ENCODE measurements at regions not wholly inside any gene's neighbourhood (a gene's known extent, or its start where the extent isn't known, plus 50 kb on each side); places are given as distances from the start of the nearest gene placed in this dataset.

GRCh38 chrX:22430701-22431100, 158.0 kb downstream of the CBLL2 start:
- Histone ChIP-seq H3K9me3 (replicated peaks; ENCODE audit: control insufficient read depth, insufficient read depth, low read depth, low read length) (no peaks in the 10 kb centered on the region), H3K27me3 (ENCODE audit: control insufficient read depth in 2 of 2, insufficient read depth in 2 of 2, low read length in 2 of 2) (no peaks in the 10 kb centered on the region), H3K27ac (ENCODE audit: extremely low read depth, low read depth, low read length) (no peak overlapping the region), H3K4me2 (ENCODE audit: insufficient read depth, low read length) (no peak overlapping the region), H3K4me3 (no peak overlapping the region), H3K36me3 (ENCODE audit: control insufficient read depth, insufficient read depth, low read length) (no peaks in the 10 kb centered on the region), H3K9me1 (ENCODE audit: control insufficient read depth, insufficient read depth, low read length) (no peaks in the 10 kb centered on the region), H3K79me2 (ENCODE audit: control insufficient read depth, insufficient read depth, low read length) (no peaks in the 10 kb centered on the region), H2AFZ (ENCODE audit: low read depth, low read length) (no peak overlapping the region), H4K20me1 (replicated peaks; ENCODE audit: control insufficient read depth, insufficient read depth, low read length) (no peaks in the 10 kb centered on the region), H3K4me1 (replicated peaks in 1 of 2; ENCODE audit: control insufficient read depth in 2 of 2, insufficient read depth in 2 of 2, low read length in 2 of 2) (no peaks in the 10 kb centered on the region), H3K9ac (ENCODE audit: insufficient read depth in 1 of 2, low read depth in 2 of 2, low read length in 2 of 2) (no peak overlapping the region)
- ChIA-PET POLR2A (no interaction called here), CTCF (ENCODE audit: low intra/inter-chr PET ratio) (no interaction called here)
- DNase-seq (ENCODE audit: extremely low read depth in 1 of 4, low spot score in 3 of 4) (no peak), ATAC-seq (no peak), FAIRE-seq (no peak)
- in situ Hi-C loops (cut with MboI) = no loop called here
- WGBS (ENCODE audit: insufficient coverage, low coverage, missing lambda C conversion rate) = 0% methylated on average over 5 of the region's 5 CpGs
- BruUV-seq (replicated peaks) = no TSS peak
- intact Hi-C loops (cut with micrococcal nuclease) = no loop called here
- no peak for TF ChIP-seq ZNF280A (IDR thresholded peaks at IDR 0.05; ENCODE audit: low read depth, partially characterized antibody)
- TF ChIP-seq PCBP1 (IDR thresholded peaks at IDR 0.05; ENCODE audit: low read depth, low read length, poor library complexity, severe bottlenecking) = no peak
- no peak for TF ChIP-seq USF1 (CRISPR knock-in tag; IDR thresholded peaks at IDR 0.05)
- no peak for TF ChIP-seq CUX1 (CRISPR knock-in tag; IDR thresholded peaks at IDR 0.05)
- no peak for TF ChIP-seq ZNF507 (tag; conservative IDR thresholded peaks at IDR 0.05)
